NCI-H446 (cell line): ENCODE measurements at regions not wholly inside any gene's neighbourhood (a gene's known extent, or its start where the extent isn't known, plus 50 kb on each side); places are given as distances from the start of the nearest gene placed in this dataset.
"Not testable (repeated sequence)": the region's sequence is repeated elsewhere in the genome, so short reads cannot be mapped to it uniquely, and the experiment has no call there.

Source experiments
- DNase-seq, 2 experiments: peaks; one replicate each; lab custom pipeline; 2025; lab: John Stamatoyannopoulos, UW

GRCh38 chr3:106025151-106025722 lies 156.4 kb upstream of the CBLB start:
- no peak for DNase-seq

GRCh38 chr3:106029954-106030626 lies 161.3 kb upstream of the CBLB start:
- no peak for DNase-seq

- no peak for DNase-seq
Observed at GRCh38 chr3:106030627-106030963, 161.8 kb upstream of the CBLB start.

- no peak for DNase-seq
Observed at GRCh38 chr3:106032479-106032878, 163.7 kb upstream of the CBLB start.

- no peak for DNase-seq
Observed at GRCh38 chr3:106033654-106034053, 164.8 kb upstream of the CBLB start.

GRCh38 chr3:106034313-106034712 lies 165.5 kb upstream of the CBLB start:
- no peak for DNase-seq

- DNase-seq, result no peak
Observed at GRCh38 chr3:106035619-106036018, 166.8 kb upstream of the CBLB start.

- DNase-seq, result no peak
Observed at GRCh38 chr3:106036696-106037095, 167.9 kb upstream of the CBLB start.

- DNase-seq, result no peak
Observed at GRCh38 chr3:106047221-106047620, 178.4 kb upstream of the CBLB start.

- DNase-seq, result no peak
Observed at GRCh38 chr3:106048946-106049481, 180.2 kb upstream of the CBLB start.

GRCh38 chr3:106049821-106050220 lies 181.0 kb upstream of the CBLB start:
- no peak for DNase-seq

GRCh38 chr3:106056931-106057330 lies 188.1 kb upstream of the CBLB start:
- no peak for DNase-seq

GRCh38 chr3:106058475-106058874 lies 189.7 kb upstream of the CBLB start:
- DNase-seq, result no peak

- no peak for DNase-seq
Observed at GRCh38 chr3:106059953-106060517, 191.2 kb upstream of the CBLB start.

GRCh38 chr3:106063909-106064308 lies 195.1 kb upstream of the CBLB start:
- no peak for DNase-seq

- no peak for DNase-seq
Observed at GRCh38 chr3:106065831-106066230, 197.0 kb upstream of the CBLB start.

GRCh38 chr3:106067711-106068110 lies 198.9 kb upstream of the CBLB start:
- no peak for DNase-seq

GRCh38 chr3:106068381-106068780 lies 199.6 kb upstream of the CBLB start:
- peak; percentile 8 to 55 for DNase-seq

- no peak for DNase-seq
Observed at GRCh38 chr3:106068795-106069194, 200.0 kb upstream of the CBLB start.

GRCh38 chr3:106070187-106070586 lies 201.4 kb upstream of the CBLB start:
- no peak for DNase-seq

- DNase-seq, result no peak
Observed at GRCh38 chr3:106071306-106071705, 202.5 kb upstream of the CBLB start.

GRCh38 chr3:106072596-106072995 lies 203.8 kb upstream of the CBLB start:
- DNase-seq, result not testable (repeated sequence)

- DNase-seq, result not testable (repeated sequence)
Observed at GRCh38 chr3:106073806-106074205, 205.0 kb upstream of the CBLB start.

GRCh38 chr3:106075731-106076130 lies 206.9 kb upstream of the CBLB start:
- DNase-seq, result not testable (repeated sequence)
